PC-9 (cell line): ENCODE measurements at regions not wholly inside any gene's neighbourhood (a gene's known extent, or its start where the extent isn't known, plus 50 kb on each side); places are given as distances from the start of the nearest gene placed in this dataset.

ENCODE experiments used
- BruUV-seq: library from RNA; stranded (reverse); fragments of 400-500 nt; replicated peaks from 2 replicates; lab custom pipeline; 2021; lab: Mats Ljungman, UMichigan
- CTCF ChIA-PET: fragments of 300-600 bp; sonication (Branson Sonifier 250); formaldehyde crosslinking; loops from one replicate; lab custom pipeline; 2022; ENCODE audit warnings: antibody characterized with exemption; lab: Charles Lee
- POLR2A ChIA-PET: fragments of 300-600 bp; sonication (Branson Sonifier 250); formaldehyde crosslinking; loops from one replicate; lab custom pipeline; 2022; ENCODE audit warnings: antibody characterized with exemption; ENCODE audit not compliant: unreplicated experiment; lab: Charles Lee
- DNase-seq, 2 experiments: peaks; one replicate each; pipeline versions ENCODE4 v3.0.0 to v3.0.0-alpha.2; 2015 to 2022; ENCODE audit warnings: mixed read lengths in 1 of 2
- H2AFZ ChIP-seq: fragments of 200-600 bp; sonication (generic); 2 replicates; pipeline ENCODE4 v1.8.1; 2017; ENCODE audit warnings: antibody characterized with exemption
- H3F3A ChIP-seq: fragments of 200-600 bp; sonication (generic); 2 replicates; pipeline ENCODE4 v1.8.1; 2017; ENCODE audit warnings: antibody characterized with exemption, mild to moderate bottlenecking, low read depth; ENCODE audit not compliant: insufficient read depth
- H3K27ac ChIP-seq: fragments of 200-600 bp; sonication (generic); 2 replicates; pipeline ENCODE4 v1.6.1; 2016; ENCODE audit warnings: mixed run types
- H3K27me3 ChIP-seq: fragments of 200-600 bp; sonication (generic); 2 replicates; pipeline ENCODE4 v1.6.1; 2016; ENCODE audit warnings: low read depth, mixed run types; ENCODE audit not compliant: insufficient read depth
- H3K36me3 ChIP-seq: fragments of 200-600 bp; sonication (generic); 2 replicates; pipeline ENCODE4 v1.6.1; 2016; ENCODE audit warnings: low read depth, mixed run types
- H3K4me1 ChIP-seq: fragments of 200-600 bp; sonication (generic); replicated peaks from 2 replicates; pipeline ENCODE4 v1.6.1; 2016; ENCODE audit warnings: mixed run types; ENCODE audit not compliant: insufficient read depth
- H3K4me2 ChIP-seq: fragments of 200-600 bp; sonication (generic); 2 replicates; pipeline ENCODE4 v1.6.1; 2017; ENCODE audit warnings: mixed run types
- H3K4me3 ChIP-seq: fragments of 200-600 bp; sonication (generic); 2 replicates; pipeline ENCODE4 v1.6.1; 2016; ENCODE audit warnings: mixed run types
- H3K79me2 ChIP-seq: fragments of 200-600 bp; sonication (generic); 2 replicates; pipeline ENCODE4 v1.6.1; 2017; ENCODE audit warnings: low read depth, mixed run types
- H3K9me2 ChIP-seq: fragments of 200-600 bp; sonication (generic); 2 replicates; pipeline ENCODE4 v1.8.1; 2017; ENCODE audit warnings: mild to moderate bottlenecking; ENCODE audit not compliant: insufficient read depth
- H3K9me3 ChIP-seq: fragments of 200-600 bp; sonication (generic); 2 replicates; pipeline ENCODE4 v1.8.1; 2016; ENCODE audit warnings: low read depth; ENCODE audit not compliant: insufficient read depth
- H4K20me1 ChIP-seq: fragments of 200-600 bp; sonication (generic); 2 replicates; pipeline ENCODE4 v1.8.1; 2017; ENCODE audit not compliant: insufficient read depth
- EZH2 ChIP-seq: fragments of 200-600 bp; sonication (generic); IDR thresholded peaks from 2 replicates; pipeline ENCODE4 v1.8.0; 2017; ENCODE audit warnings: antibody characterized with exemption, low read depth
- intact Hi-C: fragments of 100-400 bp; cut with micrococcal nuclease; formaldehyde crosslinking; loops from one replicate; pipeline ENCODE4 v1.10.0; 2022; ENCODE audit not compliant: unreplicated experiment
- TF ChIP-seq, protein P1 (sequence below): fragments of 200-600 bp; sonication (generic); conservative IDR thresholded peaks from 2 replicates; pipeline ENCODE4 v1.6.1; 2017; ENCODE audit warnings: mixed run types, antibody characterized with exemption, mild to moderate bottlenecking, moderate library complexity

DNA sequence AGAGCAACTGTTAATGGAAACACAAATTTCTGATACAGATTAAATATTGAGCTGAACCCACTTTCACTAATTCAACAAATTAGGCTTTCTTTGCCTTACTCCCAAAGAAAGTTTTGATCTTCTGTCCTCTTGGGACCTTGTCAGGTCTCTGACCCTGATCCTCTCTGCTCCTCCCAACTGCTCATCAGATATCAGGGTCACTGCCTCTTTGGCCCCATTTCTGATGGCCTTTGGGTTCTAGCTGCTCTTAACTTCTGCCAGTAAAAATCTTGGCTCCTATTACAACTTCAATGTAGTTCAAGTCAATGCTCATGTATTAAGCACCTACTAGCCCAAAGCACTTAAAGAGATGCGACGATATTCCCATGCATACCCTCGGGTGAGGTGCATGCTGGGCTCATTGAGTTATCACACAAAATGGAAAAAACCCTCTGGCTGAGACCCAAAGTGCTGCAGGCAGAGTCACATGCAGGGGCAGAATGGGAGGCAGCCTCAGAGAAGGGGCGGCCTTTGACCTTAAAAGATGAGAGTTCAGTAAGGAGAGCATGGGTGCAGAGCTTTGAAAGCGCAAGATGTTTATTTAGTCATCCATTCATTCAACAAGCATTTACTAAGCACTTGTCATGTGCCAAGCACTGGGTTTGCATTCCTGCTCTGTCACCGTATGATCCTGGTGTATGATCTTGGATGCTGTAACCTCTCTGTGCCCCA, 183.4 kb downstream of the USP12 start:
- CTCF ChIA-PET: no interaction called here
- POLR2A ChIA-PET: no interaction called here
- TF ChIP-seq EZH2: no peak
- TF ChIP-seq, protein P1, sequence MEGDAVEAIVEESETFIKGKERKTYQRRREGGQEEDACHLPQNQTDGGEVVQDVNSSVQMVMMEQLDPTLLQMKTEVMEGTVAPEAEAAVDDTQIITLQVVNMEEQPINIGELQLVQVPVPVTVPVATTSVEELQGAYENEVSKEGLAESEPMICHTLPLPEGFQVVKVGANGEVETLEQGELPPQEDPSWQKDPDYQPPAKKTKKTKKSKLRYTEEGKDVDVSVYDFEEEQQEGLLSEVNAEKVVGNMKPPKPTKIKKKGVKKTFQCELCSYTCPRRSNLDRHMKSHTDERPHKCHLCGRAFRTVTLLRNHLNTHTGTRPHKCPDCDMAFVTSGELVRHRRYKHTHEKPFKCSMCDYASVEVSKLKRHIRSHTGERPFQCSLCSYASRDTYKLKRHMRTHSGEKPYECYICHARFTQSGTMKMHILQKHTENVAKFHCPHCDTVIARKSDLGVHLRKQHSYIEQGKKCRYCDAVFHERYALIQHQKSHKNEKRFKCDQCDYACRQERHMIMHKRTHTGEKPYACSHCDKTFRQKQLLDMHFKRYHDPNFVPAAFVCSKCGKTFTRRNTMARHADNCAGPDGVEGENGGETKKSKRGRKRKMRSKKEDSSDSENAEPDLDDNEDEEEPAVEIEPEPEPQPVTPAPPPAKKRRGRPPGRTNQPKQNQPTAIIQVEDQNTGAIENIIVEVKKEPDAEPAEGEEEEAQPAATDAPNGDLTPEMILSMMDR: no peak
- Histone ChIP-seq H3K79me2 (no peaks in the 10 kb centered on the region), H3K9me3 (no peaks in the 10 kb centered on the region), H3K4me3 (no peak overlapping the region), H2AFZ (no peak overlapping the region), H3K27ac (no peak overlapping the region), H3K4me2 (no peak overlapping the region), H3F3A (peaks cover 15% of the 10 kb centered on the region; the same call in 1 of the 2 replicates), H3K27me3 (no peaks in the 10 kb centered on the region), H3K4me1 (peaks cover 35% of the 10 kb centered on the region), H3K36me3 (no peaks in the 10 kb centered on the region), H3K9me2 (no peaks in the 10 kb centered on the region), H4K20me1 (no peaks in the 10 kb centered on the region)
- intact Hi-C loops: loop anchor here (5.0 to 10.0 kb wide), 2 partner anchors 47 to 184 kb away; partner anchors contain the start of gene USP12
- BruUV-seq: no TSS peak
- DNase-seq: no peak

DNA sequence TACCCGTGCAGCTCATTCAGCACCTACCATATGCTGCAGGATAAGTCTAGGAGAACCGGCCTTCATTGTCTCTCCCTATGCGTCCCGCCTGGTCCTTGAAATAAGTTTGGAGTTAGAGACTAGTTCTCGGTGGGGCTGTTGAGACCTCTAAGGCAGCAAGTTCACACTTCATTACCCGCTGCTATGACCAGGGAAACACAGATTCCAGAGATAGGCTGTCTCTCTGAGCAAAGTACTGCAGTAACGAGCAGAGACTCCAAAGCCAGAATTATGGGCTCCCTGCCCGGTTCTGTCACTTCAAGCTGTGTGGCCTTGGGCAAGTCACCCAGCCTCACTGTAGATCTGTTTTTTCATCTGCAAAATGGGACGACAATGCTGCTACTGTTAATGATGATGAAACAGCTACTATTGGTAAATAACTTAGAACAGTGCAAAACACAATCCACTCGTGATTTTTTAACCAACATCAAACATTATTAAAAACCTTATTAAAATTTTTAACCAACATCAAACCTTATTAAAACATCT, 184.1 kb downstream of the USP12 start:
- CTCF ChIA-PET: no interaction called here
- no peaks in the 10 kb centered on the region for H3K9me2 ChIP-seq
- TF ChIP-seq, protein P1: no peak
- TF ChIP-seq EZH2: no peak
- no peaks in the 10 kb centered on the region for H3K27me3 ChIP-seq
- no peak overlapping the region for H2AFZ ChIP-seq
- no peaks in the 10 kb centered on the region for H3K9me3 ChIP-seq
- intact Hi-C loops: loop anchor here (5.0 to 10.0 kb wide), 2 partner anchors 47 to 185 kb away; partner anchors contain the start of gene USP12
- H3K79me2 ChIP-seq: no peaks in the 10 kb centered on the region
- H3K36me3 ChIP-seq: no peaks in the 10 kb centered on the region
- DNase-seq: no peak
- H3K4me3 ChIP-seq: no peak overlapping the region
- POLR2A ChIA-PET: interaction anchor here (0.6 kb wide), 2 partner anchors 63 to 365 kb away, joined by 3 read pairs; no protein-coding TSS in a partner anchor
- H3F3A ChIP-seq: peaks cover 15% of the 10 kb centered on the region; the same call in 1 of the 2 replicates
- peaks cover 40% of the 10 kb centered on the region for H3K4me1 ChIP-seq
- no peaks in the 10 kb centered on the region for H4K20me1 ChIP-seq
- H3K4me2 ChIP-seq: no peak overlapping the region
- no TSS peak for BruUV-seq
- no peak overlapping the region for H3K27ac ChIP-seq

GRCh38 chr13:26985285-26985878, 186.2 kb downstream of the USP12 start:
- no peaks in the 10 kb centered on the region for H4K20me1 ChIP-seq
- no peaks in the 10 kb centered on the region for H3K9me3 ChIP-seq
- H3K4me3 ChIP-seq: no peak overlapping the region
- no peak overlapping the region for H2AFZ ChIP-seq
- no peaks in the 10 kb centered on the region for H3K36me3 ChIP-seq
- H3K79me2 ChIP-seq: no peaks in the 10 kb centered on the region
- peak overlapping the region; percentile 34; the same call in 1 of the 2 replicates for H3K4me2 ChIP-seq
- H3K27me3 ChIP-seq: no peaks in the 10 kb centered on the region
- no peak overlapping the region for H3K27ac ChIP-seq
- no TSS peak for BruUV-seq
- no peak for TF ChIP-seq EZH2
- TF ChIP-seq, protein P1: peak; percentile 89
- intact Hi-C loops: loop anchor here (1.0 to 10.0 kb wide), 5 partner anchors 39 to 374 kb away; partner anchors contain the start of gene USP12
- H3K9me2 ChIP-seq: no peaks in the 10 kb centered on the region
- H3K4me1 ChIP-seq: peaks cover 32% of the 10 kb centered on the region
- DNase-seq: peak; percentile 51 to 74
- ChIA-PET CTCF (interaction anchor here (0.5 to 1.5 kb wide), 8 partner anchors 38 to 562 kb away, joined by 3 to 10 read pairs (median 4); no protein-coding TSS in a partner anchor), POLR2A (interaction anchor here (0.5 kb wide), 1 partner anchor 418 kb away, joined by 5 read pairs; no protein-coding TSS in a partner anchor)
- H3F3A ChIP-seq: peaks cover 15% of the 10 kb centered on the region; the same call in 1 of the 2 replicates
